ENCODE measurements at regions not wholly inside any gene's neighbourhood (a gene's known extent, or its start where the extent isn't known, plus 50 kb on each side); places are given as distances from the start of the nearest gene placed in this dataset.

GRCh38 chr5:3024126-3024525, 272.6 kb upstream of the IRX2 start:
- ATAC-seq (ENCODE audit: insufficient read depth, low read depth) (no peak), DNase-seq (no peak)
- no peak overlapping the region for H3K4me3 ChIP-seq (ENCODE audit: low read depth in 1 of 2, low read length in 2 of 2)
- no peak overlapping the region for H3K4me2 ChIP-seq (ENCODE audit: insufficient read depth, low read length)
- no peak overlapping the region for H3K27ac ChIP-seq (ENCODE audit: low read length)
- H3K36me3 ChIP-seq (ENCODE audit: insufficient read depth, low read length) = no peaks in the 10 kb centered on the region
- no peak overlapping the region for H3K9ac ChIP-seq (ENCODE audit: low read depth, low read length)
- no peak for TF ChIP-seq EZH2 (IDR thresholded peaks at IDR 0.05; ENCODE audit: borderline replicate concordance, low read depth, low read length, severe bottlenecking)
- no peak for TF ChIP-seq CTCF (IDR thresholded peaks at IDR 0.05; ENCODE audit: borderline replicate concordance, extremely low read depth, low read length, poor library complexity, severe bottlenecking)
- H3K9me3 ChIP-seq (ENCODE audit: insufficient read depth, low read length, severe bottlenecking) = no peaks in the 10 kb centered on the region
- no peak overlapping the region for H2AFZ ChIP-seq (ENCODE audit: low read depth, low read length)
- H3K27me3 ChIP-seq (ENCODE audit: insufficient read depth, low read length, poor library complexity) = no peaks in the 10 kb centered on the region
- no peaks in the 10 kb centered on the region for H3K79me2 ChIP-seq (ENCODE audit: insufficient read depth, low read length)
- no peaks in the 10 kb centered on the region for H3K4me1 ChIP-seq (ENCODE audit: insufficient read depth, low read length)
- no peaks in the 10 kb centered on the region for H4K20me1 ChIP-seq (ENCODE audit: insufficient read depth, low read length)

- no peaks in the 10 kb centered on the region for H3K9me3 ChIP-seq (ENCODE audit: insufficient read depth, low read length, severe bottlenecking)
- DNase-seq (no peak), ATAC-seq (ENCODE audit: insufficient read depth, low read depth) (no peak)
- no peak overlapping the region for H3K4me2 ChIP-seq (ENCODE audit: insufficient read depth, low read length)
- H3K79me2 ChIP-seq (ENCODE audit: insufficient read depth, low read length) = no peaks in the 10 kb centered on the region
- no peak overlapping the region for H2AFZ ChIP-seq (ENCODE audit: low read depth, low read length)
- H3K4me1 ChIP-seq (ENCODE audit: insufficient read depth, low read length) = no peaks in the 10 kb centered on the region
- no peak overlapping the region for H3K4me3 ChIP-seq (ENCODE audit: low read depth in 1 of 2, low read length in 2 of 2)
- H3K36me3 ChIP-seq (ENCODE audit: insufficient read depth, low read length) = no peaks in the 10 kb centered on the region
- no peak overlapping the region for H3K27ac ChIP-seq (ENCODE audit: low read length)
- no peak overlapping the region for H3K9ac ChIP-seq (ENCODE audit: low read depth, low read length)
- no peaks in the 10 kb centered on the region for H3K27me3 ChIP-seq (ENCODE audit: insufficient read depth, low read length, poor library complexity)
- TF ChIP-seq CTCF (IDR thresholded peaks at IDR 0.05; ENCODE audit: borderline replicate concordance, extremely low read depth, low read length, poor library complexity, severe bottlenecking) (no peak), EZH2 (IDR thresholded peaks at IDR 0.05; ENCODE audit: borderline replicate concordance, low read depth, low read length, severe bottlenecking) (no peak)
- no peaks in the 10 kb centered on the region for H4K20me1 ChIP-seq (ENCODE audit: insufficient read depth, low read length)
Measured at GRCh38 chr5:3023656-3024055, 272.2 kb upstream of the IRX2 start.

GRCh38 chr5:3022665-3023064, 271.2 kb upstream of the IRX2 start:
- DNase-seq (no peak), ATAC-seq (ENCODE audit: insufficient read depth, low read depth) (no peak)
- Histone ChIP-seq H3K79me2 (ENCODE audit: insufficient read depth, low read length) (no peaks in the 10 kb centered on the region), H3K9me3 (ENCODE audit: insufficient read depth, low read length, severe bottlenecking) (no peaks in the 10 kb centered on the region), H3K4me3 (ENCODE audit: low read depth in 1 of 2, low read length in 2 of 2) (no peak overlapping the region), H3K27ac (ENCODE audit: low read length) (no peak overlapping the region), H3K9ac (ENCODE audit: low read depth, low read length) (no peak overlapping the region), H3K36me3 (ENCODE audit: insufficient read depth, low read length) (no peaks in the 10 kb centered on the region), H3K4me1 (ENCODE audit: insufficient read depth, low read length) (no peaks in the 10 kb centered on the region), H4K20me1 (ENCODE audit: insufficient read depth, low read length) (no peaks in the 10 kb centered on the region), H3K4me2 (ENCODE audit: insufficient read depth, low read length) (no peak overlapping the region), H2AFZ (ENCODE audit: low read depth, low read length) (no peak overlapping the region), H3K27me3 (ENCODE audit: insufficient read depth, low read length, poor library complexity) (no peaks in the 10 kb centered on the region)
- TF ChIP-seq EZH2 (IDR thresholded peaks at IDR 0.05; ENCODE audit: borderline replicate concordance, low read depth, low read length, severe bottlenecking) (no peak), CTCF (IDR thresholded peaks at IDR 0.05; ENCODE audit: borderline replicate concordance, extremely low read depth, low read length, poor library complexity, severe bottlenecking) (no peak)

- no peak overlapping the region for H3K9ac ChIP-seq (ENCODE audit: low read depth, low read length)
- no peak overlapping the region for H3K27ac ChIP-seq (ENCODE audit: low read length)
- H4K20me1 ChIP-seq (ENCODE audit: insufficient read depth, low read length) = no peaks in the 10 kb centered on the region
- DNase-seq (no peak), ATAC-seq (ENCODE audit: insufficient read depth, low read depth) (no peak)
- no peak overlapping the region for H3K4me2 ChIP-seq (ENCODE audit: insufficient read depth, low read length)
- TF ChIP-seq CTCF (IDR thresholded peaks at IDR 0.05; ENCODE audit: borderline replicate concordance, extremely low read depth, low read length, poor library complexity, severe bottlenecking) = no peak
- no peaks in the 10 kb centered on the region for H3K9me3 ChIP-seq (ENCODE audit: insufficient read depth, low read length, severe bottlenecking)
- H3K4me3 ChIP-seq (ENCODE audit: low read depth in 1 of 2, low read length in 2 of 2) = no peak overlapping the region
- no peaks in the 10 kb centered on the region for H3K27me3 ChIP-seq (ENCODE audit: insufficient read depth, low read length, poor library complexity)
- H2AFZ ChIP-seq (ENCODE audit: low read depth, low read length) = no peak overlapping the region
- no peaks in the 10 kb centered on the region for H3K4me1 ChIP-seq (ENCODE audit: insufficient read depth, low read length)
- H3K79me2 ChIP-seq (ENCODE audit: insufficient read depth, low read length) = no peaks in the 10 kb centered on the region
- H3K36me3 ChIP-seq (ENCODE audit: insufficient read depth, low read length) = no peaks in the 10 kb centered on the region
Measured at GRCh38 chr5:3020426-3020825, 268.9 kb upstream of the IRX2 start.

Measured in DND-41 (cell line).